PC-3 (cell line): ENCODE measurements at regions not wholly inside any gene's neighbourhood (a gene's known extent, or its start where the extent isn't known, plus 50 kb on each side); places are given as distances from the start of the nearest gene placed in this dataset.

Source experiments
- ATAC-seq: fragments of 200-7000 bp; cut with Tn5 transposase; 2 replicates; pipeline ENCODE4 v1.9.1; 2020; ENCODE audit warnings: mild to moderate bottlenecking, moderate library complexity
- BruUV-seq: library from RNA; stranded (reverse); fragments of 400-500 nt; replicated peaks from 2 replicates; lab custom pipeline; 2021; lab: Mats Ljungman, UMichigan
- CTCF ChIA-PET: fragments of 300-600 bp; sonication (Branson Sonifier 250); formaldehyde crosslinking; loops from one replicate; lab custom pipeline; 2022; ENCODE audit warnings: antibody characterized with exemption; lab: Charles Lee
- POLR2A ChIA-PET: fragments of 300-600 bp; sonication (Branson Sonifier 250); formaldehyde crosslinking; loops from one replicate; lab custom pipeline; 2022; ENCODE audit warnings: antibody characterized with exemption; ENCODE audit not compliant: unreplicated experiment; lab: Charles Lee
- DNase-seq: peaks from one replicate; pipeline ENCODE4 v3.0.0-alpha.2; 2015
- H2AFZ ChIP-seq: fragments of 300-600 bp; sonication (generic); 2 replicates; pipeline ENCODE4 v1.6.0; 2016; ENCODE audit warnings: antibody characterized with exemption, low read length
- H3F3A ChIP-seq: fragments of 300-600 bp; sonication (generic); one replicate; pipeline ENCODE4 v1.6.0; 2017; ENCODE audit warnings: antibody characterized with exemption, low read length, control low read depth, mild to moderate bottlenecking; ENCODE audit not compliant: unreplicated experiment
- H3K27ac ChIP-seq: fragments of 300-600 bp; sonication (generic); 2 replicates; pipeline ENCODE4 v1.5.1; 2016; ENCODE audit warnings: mild to moderate bottlenecking, low read length
- H3K27me3 ChIP-seq: fragments of 300-600 bp; sonication (generic); 2 replicates; pipeline ENCODE4 v1.6.1; 2016; ENCODE audit warnings: low read length, mixed read lengths
- H3K36me3 ChIP-seq: fragments of 300-600 bp; sonication (generic); 2 replicates; pipeline ENCODE4 v1.6.1; 2016; ENCODE audit warnings: low read depth, mixed run types, low read length, mixed read lengths
- H3K4me1 ChIP-seq: fragments of 300-600 bp; sonication (generic); 2 replicates; pipeline ENCODE4 v1.5.1; 2016; ENCODE audit warnings: low read length; ENCODE audit not compliant: insufficient read depth
- H3K4me2 ChIP-seq: fragments of 300-600 bp; sonication (generic); 2 replicates; pipeline ENCODE4 v1.6.0; 2016; ENCODE audit warnings: low read length
- H3K4me3 ChIP-seq: fragments of 300-600 bp; sonication (generic); 2 replicates; pipeline ENCODE4 v1.5.1; 2016; ENCODE audit warnings: mild to moderate bottlenecking, low read length, mixed read lengths
- H3K79me2 ChIP-seq: fragments of 300-600 bp; sonication (generic); 2 replicates; pipeline ENCODE4 v1.6.1; 2017; ENCODE audit warnings: low read length, mixed read lengths
- H3K9ac ChIP-seq: fragments of 300-600 bp; sonication (generic); 2 replicates; pipeline ENCODE4 v1.6.0; 2016; ENCODE audit warnings: mild to moderate bottlenecking, low read length
- H3K9me2 ChIP-seq: fragments of 300-600 bp; sonication (generic); replicated peaks from 2 replicates; pipeline ENCODE4 v1.6.1; 2016; ENCODE audit warnings: mixed run types, low read length, mixed read lengths
- H3K9me3 ChIP-seq: fragments of 300-600 bp; sonication (generic); 2 replicates; pipeline ENCODE4 v1.6.1; 2016; ENCODE audit warnings: low read length, mixed read lengths
- H4K20me1 ChIP-seq: fragments of 300-600 bp; sonication (generic); 2 replicates; pipeline ENCODE4 v1.6.1; 2016; ENCODE audit warnings: low read length, mixed read lengths
- EZH2 ChIP-seq: fragments of 300-600 bp; sonication (generic); IDR thresholded peaks from one replicate; pipeline ENCODE4 v1.6.1; 2017; ENCODE audit warnings: antibody characterized with exemption, mild to moderate bottlenecking, low read length; ENCODE audit not compliant: unreplicated experiment
- EZH2phosphoT487 ChIP-seq: fragments of 300-600 bp; sonication (generic); IDR thresholded peaks from 2 replicates; pipeline ENCODE4 v1.6.1; 2018; ENCODE audit warnings: mild to moderate bottlenecking, antibody characterized with exemption, low read length, borderline replicate concordance
- intact Hi-C: fragments of 100-400 bp; cut with micrococcal nuclease; formaldehyde crosslinking; loops from 2 replicates; pipeline ENCODE4 v1.9.0; 2023
- TF ChIP-seq, protein P1 (sequence below): fragments of 300-600 bp; sonication (generic); conservative IDR thresholded peaks from 2 replicates; pipeline ENCODE4 v1.5.1; 2017; ENCODE audit warnings: antibody characterized with exemption, low read depth, mild to moderate bottlenecking, low read length

DNA sequence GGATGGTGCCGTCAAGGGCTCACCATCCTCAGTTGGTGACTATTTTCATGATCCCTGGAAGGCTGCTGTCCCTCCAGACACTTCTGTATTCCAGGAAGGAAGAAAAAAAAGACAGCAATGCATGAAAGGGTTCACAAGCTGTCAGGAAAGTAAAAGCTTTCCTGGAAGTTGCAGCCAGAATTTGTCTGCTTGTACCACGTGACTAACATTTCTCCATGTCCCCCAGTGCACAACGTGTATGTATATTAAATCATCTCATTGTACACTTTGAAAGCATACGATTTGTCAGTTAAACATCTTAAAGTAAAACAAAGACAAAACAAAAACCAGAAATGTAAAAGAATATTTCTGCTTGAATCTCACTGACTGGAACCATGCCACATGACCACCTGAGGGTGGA, 127.4 kb upstream of the CLNK start:
- H4K20me1 ChIP-seq: no peaks in the 10 kb centered on the region
- no peaks in the 10 kb centered on the region for H3F3A ChIP-seq
- CTCF ChIA-PET: no interaction called here
- intact Hi-C loops: no loop called here
- ATAC-seq (no peak), DNase-seq (no peak)
- no peak overlapping the region for H3K9ac ChIP-seq
- no peaks in the 10 kb centered on the region for H3K9me3 ChIP-seq
- BruUV-seq: no TSS peak
- H3K79me2 ChIP-seq: no peaks in the 10 kb centered on the region
- H3K4me1 ChIP-seq: no peaks in the 10 kb centered on the region
- H3K27me3 ChIP-seq: no peaks in the 10 kb centered on the region
- H3K36me3 ChIP-seq: no peaks in the 10 kb centered on the region
- no peak overlapping the region for H2AFZ ChIP-seq
- H3K27ac ChIP-seq: no peak overlapping the region
- no peak for TF ChIP-seq EZH2phosphoT487
- TF ChIP-seq, protein P1, sequence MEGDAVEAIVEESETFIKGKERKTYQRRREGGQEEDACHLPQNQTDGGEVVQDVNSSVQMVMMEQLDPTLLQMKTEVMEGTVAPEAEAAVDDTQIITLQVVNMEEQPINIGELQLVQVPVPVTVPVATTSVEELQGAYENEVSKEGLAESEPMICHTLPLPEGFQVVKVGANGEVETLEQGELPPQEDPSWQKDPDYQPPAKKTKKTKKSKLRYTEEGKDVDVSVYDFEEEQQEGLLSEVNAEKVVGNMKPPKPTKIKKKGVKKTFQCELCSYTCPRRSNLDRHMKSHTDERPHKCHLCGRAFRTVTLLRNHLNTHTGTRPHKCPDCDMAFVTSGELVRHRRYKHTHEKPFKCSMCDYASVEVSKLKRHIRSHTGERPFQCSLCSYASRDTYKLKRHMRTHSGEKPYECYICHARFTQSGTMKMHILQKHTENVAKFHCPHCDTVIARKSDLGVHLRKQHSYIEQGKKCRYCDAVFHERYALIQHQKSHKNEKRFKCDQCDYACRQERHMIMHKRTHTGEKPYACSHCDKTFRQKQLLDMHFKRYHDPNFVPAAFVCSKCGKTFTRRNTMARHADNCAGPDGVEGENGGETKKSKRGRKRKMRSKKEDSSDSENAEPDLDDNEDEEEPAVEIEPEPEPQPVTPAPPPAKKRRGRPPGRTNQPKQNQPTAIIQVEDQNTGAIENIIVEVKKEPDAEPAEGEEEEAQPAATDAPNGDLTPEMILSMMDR: no peak
- no peak for TF ChIP-seq EZH2
- no peak overlapping the region for H3K4me3 ChIP-seq
- no peak overlapping the region for H3K4me2 ChIP-seq
- POLR2A ChIA-PET: no interaction called here
- H3K9me2 ChIP-seq: no peaks in the 10 kb centered on the region

DNA sequence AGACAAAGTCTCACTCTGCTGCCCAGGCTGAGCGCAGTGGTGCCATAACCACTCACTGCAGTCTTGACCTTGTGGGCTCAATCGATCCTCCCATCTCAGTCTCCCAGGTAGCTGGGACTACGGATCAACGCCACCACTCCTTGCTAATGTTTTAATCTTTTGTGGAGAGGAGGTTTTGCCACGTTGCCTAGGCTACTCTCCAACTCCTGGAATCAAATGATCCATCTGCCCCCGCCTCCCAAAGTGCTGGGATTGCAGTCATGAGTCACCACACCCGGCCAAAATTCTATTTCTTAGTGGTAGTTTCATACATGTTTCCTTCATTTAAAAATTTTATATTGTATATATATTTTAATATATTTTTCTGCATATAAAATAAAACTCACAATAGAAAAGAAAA, 125.8 kb upstream of the CLNK start:
- no TSS peak for BruUV-seq
- CTCF ChIA-PET: no interaction called here
- TF ChIP-seq, protein P1: no peak
- TF ChIP-seq EZH2phosphoT487: no peak
- TF ChIP-seq EZH2: no peak

DNA sequence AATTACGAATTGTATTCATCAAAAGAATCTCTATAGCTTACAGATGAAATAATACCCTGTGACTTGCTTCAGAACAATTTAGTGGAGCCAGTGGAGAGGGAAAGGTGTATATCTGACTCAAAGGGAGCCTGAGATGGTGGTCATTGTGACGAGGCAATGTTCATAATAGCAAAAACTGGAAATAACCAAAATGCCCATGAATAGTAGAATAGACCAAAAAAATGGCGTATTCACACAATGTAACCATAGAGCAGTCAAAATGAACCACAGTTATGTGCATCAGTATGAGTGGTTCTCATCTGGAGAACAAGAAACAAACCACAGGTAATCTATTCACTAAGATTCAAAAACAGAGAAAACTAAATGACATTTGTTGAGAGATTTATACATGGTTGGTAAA, 125.3 kb upstream of the CLNK start:
- H3K9me2 ChIP-seq: no peaks in the 10 kb centered on the region
- no peak overlapping the region for H2AFZ ChIP-seq
- no peak overlapping the region for H3K9ac ChIP-seq
- H4K20me1 ChIP-seq: no peaks in the 10 kb centered on the region
- H3K4me2 ChIP-seq: no peak overlapping the region
- no peaks in the 10 kb centered on the region for H3K4me1 ChIP-seq
- H3K9me3 ChIP-seq: no peaks in the 10 kb centered on the region
- H3K27ac ChIP-seq: no peak overlapping the region
- TF ChIP-seq EZH2phosphoT487 (no peak), EZH2 (no peak)
- TF ChIP-seq, protein P1: no peak
- intact Hi-C loops: no loop called here
- H3F3A ChIP-seq: no peaks in the 10 kb centered on the region
- no peak for DNase-seq
- H3K36me3 ChIP-seq: no peaks in the 10 kb centered on the region
- CTCF ChIA-PET: no interaction called here
- POLR2A ChIA-PET: no interaction called here
- ATAC-seq: no peak
- BruUV-seq: no TSS peak
- no peaks in the 10 kb centered on the region for H3K27me3 ChIP-seq
- no peaks in the 10 kb centered on the region for H3K79me2 ChIP-seq
- H3K4me3 ChIP-seq: no peak overlapping the region

More for the DNA sequence above, 125.8 kb upstream of the CLNK start:
- intact Hi-C loops: no loop called here
- Histone ChIP-seq H4K20me1 (no peaks in the 10 kb centered on the region), H3K9me2 (no peaks in the 10 kb centered on the region), H3K9me3 (no peaks in the 10 kb centered on the region), H2AFZ (no peak overlapping the region), H3F3A (no peaks in the 10 kb centered on the region), H3K79me2 (no peaks in the 10 kb centered on the region), H3K4me3 (no peak overlapping the region), H3K9ac (no peak overlapping the region), H3K27ac (no peak overlapping the region), H3K36me3 (no peaks in the 10 kb centered on the region), H3K4me2 (no peak overlapping the region), H3K4me1 (no peaks in the 10 kb centered on the region), H3K27me3 (no peaks in the 10 kb centered on the region)
- POLR2A ChIA-PET: no interaction called here
- DNase-seq: no peak
- no peak for ATAC-seq
